GM18517 (cell line): ENCODE measurements at regions not wholly inside any gene's neighbourhood (a gene's known extent, or its start where the extent isn't known, plus 50 kb on each side); places are given as distances from the start of the nearest gene placed in this dataset.

ENCODE experiments used
- ATAC-seq: cut with Tn5 transposase; IDR thresholded peaks from one replicate; pipeline ENCODE4 v1.9.1; 2021; ENCODE audit warnings: mild to moderate bottlenecking, moderate library complexity; ENCODE audit not compliant: unreplicated experiment

- ATAC-seq = no peak
Measured at GRCh38 chr6:54710456-54710855, 136.1 kb upstream of the FAM83B start.

- no peak for ATAC-seq
Measured at GRCh38 chr6:54716010-54716409, 130.6 kb upstream of the FAM83B start.

- ATAC-seq = no peak
Measured at GRCh38 chr6:54716877-54717276, 129.7 kb upstream of the FAM83B start.

GRCh38 chr6:54717849-54718455, 128.6 kb upstream of the FAM83B start:
- peak; percentile 88 for ATAC-seq

GRCh38 chr6:54718541-54719023, 128.0 kb upstream of the FAM83B start:
- no peak for ATAC-seq

GRCh38 chr6:54719131-54719530, 127.4 kb upstream of the FAM83B start:
- ATAC-seq = no peak

- ATAC-seq = no peak
Measured at GRCh38 chr6:54719633-54720032, 126.9 kb upstream of the FAM83B start.

GRCh38 chr6:54722328-54722727, 124.2 kb upstream of the FAM83B start:
- ATAC-seq = no peak

GRCh38 chr6:54729716-54730115, 116.9 kb upstream of the FAM83B start:
- no peak for ATAC-seq

GRCh38 chr6:54730767-54731630, 115.6 kb upstream of the FAM83B start:
- ATAC-seq = no peak

GRCh38 chr6:54737247-54737646, 109.3 kb upstream of the FAM83B start:
- peak; percentile 69 for ATAC-seq

GRCh38 chr6:54747955-54748354, 98.6 kb upstream of the FAM83B start:
- ATAC-seq = no peak

- no peak for ATAC-seq
Measured at GRCh38 chr6:54754406-54754805, 92.2 kb upstream of the FAM83B start.

- no peak for ATAC-seq
Measured at GRCh38 chr6:54758340-54758739, 88.2 kb upstream of the FAM83B start.

GRCh38 chr6:54768494-54768893, 78.1 kb upstream of the FAM83B start:
- no peak for ATAC-seq

GRCh38 chr6:54770328-54770727, 76.2 kb upstream of the FAM83B start:
- no peak for ATAC-seq

GRCh38 chr6:54771968-54772367, 74.6 kb upstream of the FAM83B start:
- ATAC-seq = no peak

GRCh38 chr6:54772610-54773009, 74.0 kb upstream of the FAM83B start:
- ATAC-seq = no peak

GRCh38 chr6:54775576-54775975, 71.0 kb upstream of the FAM83B start:
- no peak for ATAC-seq

- ATAC-seq = no peak
Measured at GRCh38 chr6:54776891-54777290, 69.7 kb upstream of the FAM83B start.

- no peak for ATAC-seq
Measured at GRCh38 chr6:54778731-54779130, 67.8 kb upstream of the FAM83B start.

GRCh38 chr6:54784011-54784410, 62.6 kb upstream of the FAM83B start:
- ATAC-seq = no peak
